SH-SY5Y (cell line): ENCODE measurements at regions not wholly inside any gene's neighbourhood (a gene's known extent, or its start where the extent isn't known, plus 50 kb on each side); places are given as distances from the start of the nearest gene placed in this dataset.

Experiments
- GATA2 ChIP-seq: IDR thresholded peaks from 2 replicates; pipeline ENCODE4 v1.6.1; 2011; ENCODE audit warnings: mild to moderate bottlenecking, low read depth, low read length
- GATA3 ChIP-seq: IDR thresholded peaks from 2 replicates; pipeline ENCODE4 v1.6.1; 2011; ENCODE audit warnings: low read depth, mild to moderate bottlenecking, low read length, moderate library complexity

GRCh38 chr1:218658899-218659298 lies 313.8 kb downstream of the TGFB2 start:
- TF ChIP-seq GATA3 (no peak), GATA2 (no peak)
